Fibroblast of villous mesenchyme (primary cell): ENCODE measurements at regions not wholly inside any gene's neighbourhood (a gene's known extent, or its start where the extent isn't known, plus 50 kb on each side); places are given as distances from the start of the nearest gene placed in this dataset.

Source experiments
- DNase-seq: peaks from one replicate; pipeline ENCODE4 v3.0.0-alpha.2; 2010; ENCODE audit warnings: low read depth
- H3K4me3 ChIP-seq: 2 replicates; pipeline ENCODE4 v1.5.1; 2011; ENCODE audit warnings: low read depth, mild to moderate bottlenecking, low read length
- CTCF ChIP-seq: IDR thresholded peaks from 2 replicates; pipeline ENCODE4 v1.5.1; 2012; ENCODE audit warnings: low read depth, mild to moderate bottlenecking, low read length; ENCODE audit not compliant: insufficient read depth

- no peak for DNase-seq
- H3K4me3 ChIP-seq, result no peak overlapping the region
- no peak for TF ChIP-seq CTCF
These were observed 240.6 kb downstream of the PABPC4L start for GRCh38 chr4:133960975-133961374.

- TF ChIP-seq CTCF, result no peak
- DNase-seq, result no peak
- no peak overlapping the region for H3K4me3 ChIP-seq
These were observed 258.5 kb downstream of the PABPC4L start for GRCh38 chr4:133943081-133943480.

- no peak overlapping the region for H3K4me3 ChIP-seq
- no peak for DNase-seq
- TF ChIP-seq CTCF, result no peak
These were observed 263.5 kb downstream of the PABPC4L start for GRCh38 chr4:133938061-133938460.

- DNase-seq, result peak; percentile 50
- TF ChIP-seq CTCF, result no peak
- no peak overlapping the region for H3K4me3 ChIP-seq
These were observed 271.9 kb downstream of the PABPC4L start for GRCh38 chr4:133929531-133930239.

- TF ChIP-seq CTCF, result peak; percentile 44
- peak; percentile 47 for DNase-seq
- no peak overlapping the region for H3K4me3 ChIP-seq
These were observed 280.1 kb downstream of the PABPC4L start for GRCh38 chr4:133921280-133922195.

- no peak overlapping the region for H3K4me3 ChIP-seq
- TF ChIP-seq CTCF, result no peak
- no peak for DNase-seq
These were observed 281.4 kb downstream of the PABPC4L start for GRCh38 chr4:133920236-133920635.
